NCI-H2227 (cell line): ENCODE measurements at regions not wholly inside any gene's neighbourhood (a gene's known extent, or its start where the extent isn't known, plus 50 kb on each side); places are given as distances from the start of the nearest gene placed in this dataset.
A peak's percentile ranks its signal among the peaks of the same experiment; 100 is the strongest.

Experiments used
- DNase-seq: peaks from one replicate; lab custom pipeline; 2025; ENCODE audit not compliant: unreplicated experiment; lab: John Stamatoyannopoulos, UW

GRCh38 chr2:198374375-198375082, 570.1 kb downstream of the PLCL1 start:
- DNase-seq: peak; percentile 68

- DNase-seq: no peak
Observed at GRCh38 chr2:198371921-198372543, 567.6 kb downstream of the PLCL1 start.

GRCh38 chr2:198371329-198371728, 566.9 kb downstream of the PLCL1 start:
- no peak for DNase-seq

GRCh38 chr2:198368089-198368488, 563.7 kb downstream of the PLCL1 start:
- DNase-seq: no peak

- DNase-seq: no peak
Observed at GRCh38 chr2:198362740-198363139, 558.3 kb downstream of the PLCL1 start.

- DNase-seq: no peak
Observed at GRCh38 chr2:198359308-198359707, 554.9 kb downstream of the PLCL1 start.

GRCh38 chr2:198356157-198356556, 551.8 kb downstream of the PLCL1 start:
- no peak for DNase-seq

- DNase-seq: no peak
Observed at GRCh38 chr2:198351647-198352046, 547.3 kb downstream of the PLCL1 start.

GRCh38 chr2:198347946-198348345, 543.6 kb downstream of the PLCL1 start:
- DNase-seq: no peak

- no peak for DNase-seq
Observed at GRCh38 chr2:198347349-198347748, 543.0 kb downstream of the PLCL1 start.

- no peak for DNase-seq
Observed at GRCh38 chr2:198343471-198343870, 539.1 kb downstream of the PLCL1 start.

GRCh38 chr2:198340846-198341245, 536.5 kb downstream of the PLCL1 start:
- DNase-seq: no peak

- no peak for DNase-seq
Observed at GRCh38 chr2:198339116-198339515, 534.7 kb downstream of the PLCL1 start.

- peak; percentile 81 for DNase-seq
Observed at GRCh38 chr2:198337368-198337767, 533.0 kb downstream of the PLCL1 start.

GRCh38 chr2:198328454-198328853, 524.1 kb downstream of the PLCL1 start:
- no peak for DNase-seq

GRCh38 chr2:198327526-198327925, 523.1 kb downstream of the PLCL1 start:
- DNase-seq: no peak

- no peak for DNase-seq
Observed at GRCh38 chr2:198326431-198326830, 522.0 kb downstream of the PLCL1 start.

- DNase-seq: no peak
Observed at GRCh38 chr2:198325359-198325758, 521.0 kb downstream of the PLCL1 start.

- DNase-seq: no peak
Observed at GRCh38 chr2:198324071-198324470, 519.7 kb downstream of the PLCL1 start.

- DNase-seq: no peak
Observed at GRCh38 chr2:198322275-198322674, 517.9 kb downstream of the PLCL1 start.

- DNase-seq: peak; percentile 16
Observed at GRCh38 chr2:198321522-198322088, 517.2 kb downstream of the PLCL1 start.

- peak; percentile 27 for DNase-seq
Observed at GRCh38 chr2:198316852-198317396, 512.5 kb downstream of the PLCL1 start.
